ENCODE measurements at regions not wholly inside any gene's neighbourhood (a gene's known extent, or its start where the extent isn't known, plus 50 kb on each side); places are given as distances from the start of the nearest gene placed in this dataset.
A peak's percentile ranks its signal among the peaks of the same experiment; 100 is the strongest.

- H4K20me1 ChIP-seq (ENCODE audit: insufficient read depth, low read length), result no peaks in the 10 kb centered on the region
- no peaks in the 10 kb centered on the region for H3K9me3 ChIP-seq (ENCODE audit: insufficient read depth, low read depth, low read length)
- H3K9me3 Mint-ChIP-seq (ENCODE audit: unreplicated experiment), result peaks cover 13% of the 10 kb centered on the region
- no peak for FAIRE-seq
- H3K4me3 ChIP-seq (ENCODE audit: insufficient read depth, low read depth, low read length), result no peak overlapping the region
- H3K4me1 Mint-ChIP-seq (ENCODE audit: low read depth, unreplicated experiment), result peaks cover 3% of the 10 kb centered on the region
- DNase-seq (ENCODE audit: low read depth), result no peak
- H3K79me2 ChIP-seq (ENCODE audit: insufficient read depth, low read length), result no peaks in the 10 kb centered on the region
- no peak overlapping the region for H3K27ac Mint-ChIP-seq (ENCODE audit: unreplicated experiment)
- H3K36me3 Mint-ChIP-seq (ENCODE audit: low read depth, unreplicated experiment), result no peaks in the 10 kb centered on the region
- peaks cover 2% of the 10 kb centered on the region for H3K27me3 Mint-ChIP-seq (ENCODE audit: low read depth, unreplicated experiment)
- no peaks in the 10 kb centered on the region for H3K36me3 ChIP-seq (ENCODE audit: insufficient read depth, low read length)
- H3K27me3 ChIP-seq (ENCODE audit: insufficient read depth, low read length), result no peaks in the 10 kb centered on the region
- H3K27ac ChIP-seq (ENCODE audit: low read depth, low read length), result no peak overlapping the region
- H3K4me2 ChIP-seq (ENCODE audit: low read length), result no peak overlapping the region
- H3K9ac ChIP-seq (ENCODE audit: low read length), result no peak overlapping the region
- no peaks in the 10 kb centered on the region for H3K4me1 ChIP-seq (ENCODE audit: insufficient read depth, low read length)
- no peak overlapping the region for H2AFZ ChIP-seq (ENCODE audit: low read depth, low read length)
- no peak overlapping the region for H3K4me3 Mint-ChIP-seq (ENCODE audit: unreplicated experiment)
- no peak for TF ChIP-seq EZH2 (IDR thresholded peaks at IDR 0.05; ENCODE audit: insufficient read depth, low read length)
- no peak for TF ChIP-seq CTCF (IDR thresholded peaks at IDR 0.05; ENCODE audit: insufficient read depth, low read depth, low read length)
Measured at GRCh38 chr5:66517351-66517750, 78.8 kb upstream of the MAST4 start.

- no peak overlapping the region for H3K4me3 ChIP-seq (ENCODE audit: insufficient read depth, low read depth, low read length)
- H3K4me3 Mint-ChIP-seq (ENCODE audit: unreplicated experiment), result no peak overlapping the region
- H3K9ac ChIP-seq (ENCODE audit: low read length), result no peak overlapping the region
- no peak for FAIRE-seq
- no peak overlapping the region for H3K4me2 ChIP-seq (ENCODE audit: low read length)
- H3K27me3 Mint-ChIP-seq (ENCODE audit: low read depth, unreplicated experiment), result peaks cover 2% of the 10 kb centered on the region
- no peak overlapping the region for H3K27ac Mint-ChIP-seq (ENCODE audit: unreplicated experiment)
- H3K27ac ChIP-seq (ENCODE audit: low read depth, low read length), result no peak overlapping the region
- H3K79me2 ChIP-seq (ENCODE audit: insufficient read depth, low read length), result no peaks in the 10 kb centered on the region
- DNase-seq (ENCODE audit: low read depth), result no peak
- peaks cover 13% of the 10 kb centered on the region for H3K9me3 Mint-ChIP-seq (ENCODE audit: unreplicated experiment)
- H3K9me3 ChIP-seq (ENCODE audit: insufficient read depth, low read depth, low read length), result no peaks in the 10 kb centered on the region
- no peaks in the 10 kb centered on the region for H3K4me1 ChIP-seq (ENCODE audit: insufficient read depth, low read length)
- no peaks in the 10 kb centered on the region for H3K27me3 ChIP-seq (ENCODE audit: insufficient read depth, low read length)
- no peaks in the 10 kb centered on the region for H3K36me3 Mint-ChIP-seq (ENCODE audit: low read depth, unreplicated experiment)
- H3K36me3 ChIP-seq (ENCODE audit: insufficient read depth, low read length), result no peaks in the 10 kb centered on the region
- H4K20me1 ChIP-seq (ENCODE audit: insufficient read depth, low read length), result no peaks in the 10 kb centered on the region
- peaks cover 3% of the 10 kb centered on the region for H3K4me1 Mint-ChIP-seq (ENCODE audit: low read depth, unreplicated experiment)
- no peak for TF ChIP-seq EZH2 (IDR thresholded peaks at IDR 0.05; ENCODE audit: insufficient read depth, low read length)
- TF ChIP-seq CTCF (IDR thresholded peaks at IDR 0.05; ENCODE audit: insufficient read depth, low read depth, low read length), result no peak
- H2AFZ ChIP-seq (ENCODE audit: low read depth, low read length), result no peak overlapping the region
Measured at GRCh38 chr5:66518052-66518451, 78.1 kb upstream of the MAST4 start.

- FAIRE-seq, result no peak
Measured at GRCh38 chr5:66518753-66519152, 77.4 kb upstream of the MAST4 start.

More at GRCh38 chr5:66518753-66519152, 77.4 kb upstream of the MAST4 start:
- H3K36me3 Mint-ChIP-seq (ENCODE audit: low read depth, unreplicated experiment), result no peaks in the 10 kb centered on the region
- peak; percentile 51 for DNase-seq (ENCODE audit: low read depth)
- H3K4me1 Mint-ChIP-seq (ENCODE audit: low read depth, unreplicated experiment), result peaks cover 3% of the 10 kb centered on the region
- no peaks in the 10 kb centered on the region for H3K79me2 ChIP-seq (ENCODE audit: insufficient read depth, low read length)
- H3K4me3 Mint-ChIP-seq (ENCODE audit: unreplicated experiment), result no peak overlapping the region
- H3K36me3 ChIP-seq (ENCODE audit: insufficient read depth, low read length), result no peaks in the 10 kb centered on the region
- H3K4me3 ChIP-seq (ENCODE audit: insufficient read depth, low read depth, low read length), result no peak overlapping the region
- H3K27ac ChIP-seq (ENCODE audit: low read depth, low read length), result no peak overlapping the region
- no peak overlapping the region for H3K9ac ChIP-seq (ENCODE audit: low read length)
- H3K9me3 ChIP-seq (ENCODE audit: insufficient read depth, low read depth, low read length), result no peaks in the 10 kb centered on the region
- H3K4me2 ChIP-seq (ENCODE audit: low read length), result no peak overlapping the region
- TF ChIP-seq CTCF (IDR thresholded peaks at IDR 0.05; ENCODE audit: insufficient read depth, low read depth, low read length), result no peak
- TF ChIP-seq EZH2 (IDR thresholded peaks at IDR 0.05; ENCODE audit: insufficient read depth, low read length), result no peak
- no peak overlapping the region for H2AFZ ChIP-seq (ENCODE audit: low read depth, low read length)
- H3K27me3 Mint-ChIP-seq (ENCODE audit: low read depth, unreplicated experiment), result no peaks in the 10 kb centered on the region
- H3K27ac Mint-ChIP-seq (ENCODE audit: unreplicated experiment), result no peak overlapping the region
- H3K27me3 ChIP-seq (ENCODE audit: insufficient read depth, low read length), result no peaks in the 10 kb centered on the region
- no peaks in the 10 kb centered on the region for H4K20me1 ChIP-seq (ENCODE audit: insufficient read depth, low read length)
- peaks cover 13% of the 10 kb centered on the region for H3K9me3 Mint-ChIP-seq (ENCODE audit: unreplicated experiment)
- no peaks in the 10 kb centered on the region for H3K4me1 ChIP-seq (ENCODE audit: insufficient read depth, low read length)

Measured in astrocyte (in vitro differentiated cells and primary cell).